SU-DHL-6 (cell line): ENCODE measurements at regions not wholly inside any gene's neighbourhood (a gene's known extent, or its start where the extent isn't known, plus 50 kb on each side); places are given as distances from the start of the nearest gene placed in this dataset.

ENCODE experiments used
- H2AFZ ChIP-seq: fragments of 200-600 bp; sonication (generic); 2 replicates; pipeline ENCODE4 v1.6.1; 2014; ENCODE audit warnings: low read depth, mild to moderate bottlenecking, moderate library complexity, mixed read lengths, antibody characterized with exemption, low read length; ENCODE audit not compliant: severe bottlenecking
- H3F3A ChIP-seq: fragments of 200-600 bp; shearing (Covaris generic); 2 replicates; pipeline ENCODE4 v1.6.0; 2016; ENCODE audit warnings: antibody characterized with exemption, mild to moderate bottlenecking; ENCODE audit not compliant: insufficient read depth
- H3K27ac ChIP-seq: fragments of 200-600 bp; sonication (generic); 2 replicates; pipeline ENCODE4 v1.5.1; 2016; ENCODE audit warnings: low read depth, mild to moderate bottlenecking, low read length, moderate library complexity, mixed read lengths
- H3K27me3 ChIP-seq: fragments of 200-600 bp; sonication (generic), shearing (Covaris generic); 2 replicates; pipeline ENCODE4 v1.6.0; 2014; ENCODE audit warnings: mild to moderate bottlenecking, low read length
- H3K36me3 ChIP-seq: fragments of 200-600 bp; sonication (generic); 2 replicates; pipeline ENCODE4 v1.6.1; 2014; ENCODE audit warnings: mild to moderate bottlenecking, low read length, mixed read lengths
- H3K4me2 ChIP-seq: fragments of 300-600, 200-600 bp; shearing (Covaris generic), sonication (generic); 2 replicates; pipeline ENCODE4 v1.6.0; 2014; ENCODE audit warnings: low read length, low read depth, mild to moderate bottlenecking; ENCODE audit not compliant: poor library complexity, severe bottlenecking
- H3K4me3 ChIP-seq: fragments of 200-600 bp; sonication (generic); 2 replicates; pipeline ENCODE4 v1.5.1; 2014; ENCODE audit warnings: antibody characterized with exemption, low read length, mild to moderate bottlenecking, mixed read lengths; ENCODE audit not compliant: insufficient read depth, poor library complexity, severe bottlenecking
- H3K79me2 ChIP-seq: fragments of 200-600 bp; sonication (generic); 2 replicates; pipeline ENCODE4 v1.6.1; 2014; ENCODE audit warnings: mild to moderate bottlenecking, low read length, moderate library complexity; ENCODE audit not compliant: insufficient read depth
- H3K9ac ChIP-seq: fragments of 200-600 bp; sonication (generic); 2 replicates; pipeline ENCODE4 v1.7.0; 2014; ENCODE audit warnings: mild to moderate bottlenecking, low read length
- H3K9me2 ChIP-seq: fragments of 200-600 bp; sonication (generic); replicated peaks from 2 replicates; pipeline ENCODE4 v1.6.1; 2014; ENCODE audit warnings: low read length; ENCODE audit not compliant: insufficient read depth
- H3K9me3 ChIP-seq: fragments of 200-600 bp; sonication (generic); 2 replicates; pipeline ENCODE4 v1.6.1; 2014; ENCODE audit warnings: low read length, mixed read lengths; ENCODE audit not compliant: insufficient read depth
- H4K20me1 ChIP-seq: fragments of 200-600 bp; sonication (generic); 2 replicates; pipeline ENCODE4 v1.6.1; 2014; ENCODE audit warnings: low read depth, mild to moderate bottlenecking, antibody characterized with exemption, low read length, moderate library complexity, mixed read lengths
- CTCF ChIP-seq: fragments of 200-600 bp; sonication (generic); IDR thresholded peaks from one replicate; pipeline ENCODE4 v1.5.1; 2017; ENCODE audit warnings: antibody characterized with exemption, mild to moderate bottlenecking, low read length, moderate library complexity; ENCODE audit not compliant: insufficient read depth, poor library complexity, severe bottlenecking
- EZH2phosphoT487 ChIP-seq: fragments of 200-600 bp; sonication (generic), shearing (Covaris generic); conservative IDR thresholded peaks from 2 replicates; pipeline ENCODE4 v1.6.1; 2018; ENCODE audit warnings: mild to moderate bottlenecking, antibody characterized with exemption, low read length, moderate library complexity, mixed read lengths

- no peak overlapping the region for H3K27ac ChIP-seq
- H3K36me3 ChIP-seq = no peaks in the 10 kb centered on the region
- no peaks in the 10 kb centered on the region for H3K27me3 ChIP-seq
- no peak for TF ChIP-seq CTCF
- TF ChIP-seq EZH2phosphoT487 = no peak
- no peaks in the 10 kb centered on the region for H3K79me2 ChIP-seq
- H3F3A ChIP-seq = no peaks in the 10 kb centered on the region
- no peak overlapping the region for H3K4me3 ChIP-seq
- no peaks in the 10 kb centered on the region for H3K9me3 ChIP-seq
- H4K20me1 ChIP-seq = no peaks in the 10 kb centered on the region
- H3K9me2 ChIP-seq = no peaks in the 10 kb centered on the region
- H3K9ac ChIP-seq = no peak overlapping the region
- H2AFZ ChIP-seq = no peak overlapping the region
- no peak overlapping the region for H3K4me2 ChIP-seq
Measured at GRCh38 chr18:60466677-60467076, 94.1 kb upstream of the MC4R start.

DNA sequence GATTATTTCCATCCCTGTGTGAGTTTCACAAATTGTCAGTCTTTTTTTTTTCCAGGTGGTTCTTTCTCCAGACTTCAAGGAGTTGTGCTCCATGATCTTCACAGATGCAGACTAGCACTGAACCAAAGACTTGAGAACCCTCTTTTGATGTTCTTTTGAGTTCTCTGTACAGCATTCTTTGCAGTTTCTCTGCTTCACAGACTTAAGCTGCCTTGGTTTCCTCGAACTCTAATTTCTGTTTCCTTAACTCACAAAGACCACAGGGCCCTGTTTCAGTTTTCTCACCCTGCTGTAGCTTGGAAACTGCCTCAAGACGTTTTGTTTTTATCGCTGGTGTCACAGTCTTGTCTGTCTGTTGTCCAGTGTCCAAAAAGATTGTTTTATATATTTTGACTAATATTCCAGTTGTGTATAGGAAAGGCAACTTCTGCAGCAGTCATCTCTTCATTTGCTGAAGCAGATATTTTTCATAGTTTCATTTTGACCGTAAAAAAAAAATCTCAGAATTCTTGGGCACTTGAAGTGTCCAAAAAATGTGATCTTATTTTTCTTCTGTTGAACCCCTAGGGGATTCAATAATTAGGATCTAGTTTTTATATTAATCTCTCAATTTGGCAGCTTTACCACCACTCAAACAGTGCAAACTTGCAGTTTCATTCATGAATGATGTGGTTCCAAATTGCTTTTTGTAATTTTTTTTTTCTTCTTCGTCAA is 97.0 kb upstream of the MC4R start:
- Histone ChIP-seq H3F3A (no peaks in the 10 kb centered on the region), H3K9me2 (no peaks in the 10 kb centered on the region), H4K20me1 (no peaks in the 10 kb centered on the region), H3K36me3 (no peaks in the 10 kb centered on the region), H3K27me3 (no peaks in the 10 kb centered on the region), H3K4me3 (no peak overlapping the region), H3K27ac (no peak overlapping the region), H3K79me2 (no peaks in the 10 kb centered on the region), H2AFZ (no peak overlapping the region), H3K4me2 (no peak overlapping the region), H3K9me3 (no peaks in the 10 kb centered on the region), H3K9ac (no peak overlapping the region)
- TF ChIP-seq EZH2phosphoT487 (no peak), CTCF (no peak)

DNA sequence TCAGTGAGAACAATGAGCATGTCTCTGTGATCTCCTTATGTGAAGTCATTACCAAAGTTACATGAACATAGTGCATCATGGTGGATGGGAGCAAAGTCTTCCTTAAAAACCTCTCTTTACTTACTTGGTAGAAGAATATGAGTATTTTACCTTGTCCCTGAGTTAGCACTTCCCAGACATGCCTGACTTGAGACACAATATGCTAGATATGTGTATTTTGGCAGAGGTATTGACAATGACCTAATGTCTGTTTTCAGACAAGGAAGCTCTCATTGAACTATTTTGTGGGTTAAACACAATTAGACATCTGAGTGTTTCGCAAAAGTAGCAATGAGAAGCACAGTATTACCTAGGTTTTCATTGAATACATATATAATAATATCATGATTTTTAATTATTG is 99.1 kb upstream of the MC4R start:
- Histone ChIP-seq H3K9me3 (no peaks in the 10 kb centered on the region), H3K4me3 (no peak overlapping the region), H3K79me2 (no peaks in the 10 kb centered on the region), H3K9me2 (no peaks in the 10 kb centered on the region), H3K36me3 (no peaks in the 10 kb centered on the region), H3K4me2 (no peak overlapping the region), H3K9ac (no peak overlapping the region), H2AFZ (no peak overlapping the region), H3F3A (no peaks in the 10 kb centered on the region), H3K27me3 (no peaks in the 10 kb centered on the region), H4K20me1 (no peaks in the 10 kb centered on the region), H3K27ac (no peak overlapping the region)
- TF ChIP-seq CTCF = no peak
- no peak for TF ChIP-seq EZH2phosphoT487
